ENCODE measurements at regions not wholly inside any gene's neighbourhood (a gene's known extent, or its start where the extent isn't known, plus 50 kb on each side); places are given as distances from the start of the nearest gene placed in this dataset.

GRCh38 chr4:107147873-107148272, 111.8 kb upstream of the DKK2 start:
- no peak for DNase-seq

GRCh38 chr4:107138433-107138832, 102.3 kb upstream of the DKK2 start:
- DNase-seq, result no peak

- DNase-seq, result no peak
Observed at GRCh38 chr4:107133965-107134653, 98.0 kb upstream of the DKK2 start.

GRCh38 chr4:107131295-107131694, 95.2 kb upstream of the DKK2 start:
- DNase-seq, result no peak

- DNase-seq, result no peak
Observed at GRCh38 chr4:107130157-107130556, 94.0 kb upstream of the DKK2 start.

- no peak for DNase-seq
Observed at GRCh38 chr4:107129611-107130010, 93.5 kb upstream of the DKK2 start.

GRCh38 chr4:107129076-107129475, 93.0 kb upstream of the DKK2 start:
- DNase-seq, result no peak

- no peak for DNase-seq
Observed at GRCh38 chr4:107128116-107128515, 92.0 kb upstream of the DKK2 start.

GRCh38 chr4:107125496-107125895, 89.4 kb upstream of the DKK2 start:
- no peak for DNase-seq

- DNase-seq, result no peak
Observed at GRCh38 chr4:107122736-107123135, 86.6 kb upstream of the DKK2 start.

GRCh38 chr4:107120661-107121060, 84.5 kb upstream of the DKK2 start:
- DNase-seq, result no peak

- no peak for DNase-seq
Observed at GRCh38 chr4:107117726-107118125, 81.6 kb upstream of the DKK2 start.

GRCh38 chr4:107115185-107115847, 79.2 kb upstream of the DKK2 start:
- no peak for DNase-seq

GRCh38 chr4:107114059-107114458, 77.9 kb upstream of the DKK2 start:
- DNase-seq, result no peak

- DNase-seq, result no peak
Observed at GRCh38 chr4:107098401-107098800, 62.3 kb upstream of the DKK2 start.

- no peak for DNase-seq
Observed at GRCh38 chr4:107094976-107095375, 58.9 kb upstream of the DKK2 start.

- DNase-seq, result no peak
Observed at GRCh38 chr4:107094332-107094731, 58.2 kb upstream of the DKK2 start.
